Transverse colon (tissue), 4 donors: ENCODE measurements at regions not wholly inside any gene's neighbourhood (a gene's known extent, or its start where the extent isn't known, plus 50 kb on each side); places are given as distances from the start of the nearest gene placed in this dataset.

Experiments
- EP300 ChIP-seq: sonication (generic); formaldehyde crosslinking; IDR thresholded peaks from one replicate; pipeline ENCODE4 v1.6.1; 2017; ENCODE audit warnings: antibody characterized with exemption, low read depth
- POLR2AphosphoS5 ChIP-seq, 3 donors: sonication (generic); formaldehyde crosslinking; IDR thresholded peaks; one replicate each; pipeline ENCODE4 v1.6.1; 2016; ENCODE audit warnings: antibody characterized with exemption in 3 of 3
- TF ChIP-seq, protein P1 (sequence below), 5 experiments: fragments of 200-600 bp in 3 of 5; fragments of 450-650 bp in 2 of 5; sonication (generic) in 3 of 5; IDR thresholded peaks; 1 replicate in 2 of 5; 2 replicates in 3 of 5; pipeline ENCODE4 v1.5.1; 2016 to 2017; ENCODE audit warnings: antibody characterized with exemption in 5 of 5, inconsistent platforms in 3 of 5, mild to moderate bottlenecking in 2 of 5, moderate library complexity in 1 of 5

DNA sequence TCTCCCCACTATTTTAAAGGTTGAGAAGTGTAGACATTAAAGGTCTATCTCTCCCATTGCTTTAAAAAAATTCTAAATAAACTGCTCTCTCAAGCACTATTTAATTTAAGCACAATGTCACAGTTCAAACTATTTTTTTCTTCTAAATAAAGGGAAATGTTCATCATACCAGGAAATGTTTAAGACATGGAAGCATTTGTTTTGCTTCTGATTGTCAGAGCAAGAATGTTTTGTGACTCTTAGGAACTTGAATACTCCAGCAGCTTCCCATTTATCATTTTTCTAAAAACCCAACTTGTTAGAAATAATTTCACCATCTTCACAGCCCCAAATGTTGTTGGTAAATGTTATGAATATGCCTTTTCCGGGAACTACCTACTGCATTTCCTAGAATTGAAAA lies 121.8 kb upstream of the NTF3 start:
- TF ChIP-seq, protein P1, sequence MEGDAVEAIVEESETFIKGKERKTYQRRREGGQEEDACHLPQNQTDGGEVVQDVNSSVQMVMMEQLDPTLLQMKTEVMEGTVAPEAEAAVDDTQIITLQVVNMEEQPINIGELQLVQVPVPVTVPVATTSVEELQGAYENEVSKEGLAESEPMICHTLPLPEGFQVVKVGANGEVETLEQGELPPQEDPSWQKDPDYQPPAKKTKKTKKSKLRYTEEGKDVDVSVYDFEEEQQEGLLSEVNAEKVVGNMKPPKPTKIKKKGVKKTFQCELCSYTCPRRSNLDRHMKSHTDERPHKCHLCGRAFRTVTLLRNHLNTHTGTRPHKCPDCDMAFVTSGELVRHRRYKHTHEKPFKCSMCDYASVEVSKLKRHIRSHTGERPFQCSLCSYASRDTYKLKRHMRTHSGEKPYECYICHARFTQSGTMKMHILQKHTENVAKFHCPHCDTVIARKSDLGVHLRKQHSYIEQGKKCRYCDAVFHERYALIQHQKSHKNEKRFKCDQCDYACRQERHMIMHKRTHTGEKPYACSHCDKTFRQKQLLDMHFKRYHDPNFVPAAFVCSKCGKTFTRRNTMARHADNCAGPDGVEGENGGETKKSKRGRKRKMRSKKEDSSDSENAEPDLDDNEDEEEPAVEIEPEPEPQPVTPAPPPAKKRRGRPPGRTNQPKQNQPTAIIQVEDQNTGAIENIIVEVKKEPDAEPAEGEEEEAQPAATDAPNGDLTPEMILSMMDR (IDR thresholded peaks at IDR 0.05), result no peak
- TF ChIP-seq EP300, result no peak
- TF ChIP-seq POLR2AphosphoS5 (IDR thresholded peaks at IDR 0.05), result no peak
